ENCODE measurements at regions not wholly inside any gene's neighbourhood (a gene's known extent, or its start where the extent isn't known, plus 50 kb on each side); places are given as distances from the start of the nearest gene placed in this dataset.
"Not testable (repeated sequence)": the region's sequence is repeated elsewhere in the genome, so short reads cannot be mapped to it uniquely, and the experiment has no call there.

- no peak for DNase-seq (ENCODE audit: low read depth in 4 of 4, low spot score in 1 of 4)
These were observed 163.4 kb upstream of the C1orf174 start for GRCh38 chr1:4063516-4063915.

DNA sequence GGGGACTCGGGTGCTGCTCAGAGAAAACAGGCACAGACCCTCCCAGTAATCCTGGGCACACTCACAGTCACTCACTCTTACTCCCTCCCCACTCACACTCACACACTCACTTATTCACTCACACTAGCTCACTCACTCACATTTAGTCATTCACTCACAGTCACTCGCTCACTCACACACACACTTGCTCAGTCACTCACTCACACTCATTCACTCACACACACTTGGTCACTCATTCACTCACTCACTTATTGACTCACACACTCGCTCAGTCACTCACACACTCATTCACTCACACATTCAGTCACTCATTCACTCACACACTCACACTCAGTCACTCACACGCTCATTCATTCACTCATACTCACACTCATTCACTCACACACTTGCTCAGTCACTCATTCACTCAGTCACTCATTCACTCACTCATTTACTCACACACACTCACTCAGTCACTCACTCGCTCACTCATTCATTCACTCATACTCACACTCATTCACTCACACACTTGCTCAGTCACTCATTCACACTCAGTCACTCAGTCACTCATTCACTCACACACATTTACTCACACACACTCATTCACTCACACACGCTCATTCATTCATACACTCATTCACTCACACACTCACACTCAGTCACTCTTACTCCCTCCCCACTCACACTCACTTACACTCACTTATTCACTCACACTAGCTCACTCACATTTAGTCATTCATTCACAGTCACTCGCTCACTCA lies 164.2 kb upstream of the C1orf174 start:
- DNase-seq (ENCODE audit: low read depth in 4 of 4, low spot score in 1 of 4), result no peak

DNA sequence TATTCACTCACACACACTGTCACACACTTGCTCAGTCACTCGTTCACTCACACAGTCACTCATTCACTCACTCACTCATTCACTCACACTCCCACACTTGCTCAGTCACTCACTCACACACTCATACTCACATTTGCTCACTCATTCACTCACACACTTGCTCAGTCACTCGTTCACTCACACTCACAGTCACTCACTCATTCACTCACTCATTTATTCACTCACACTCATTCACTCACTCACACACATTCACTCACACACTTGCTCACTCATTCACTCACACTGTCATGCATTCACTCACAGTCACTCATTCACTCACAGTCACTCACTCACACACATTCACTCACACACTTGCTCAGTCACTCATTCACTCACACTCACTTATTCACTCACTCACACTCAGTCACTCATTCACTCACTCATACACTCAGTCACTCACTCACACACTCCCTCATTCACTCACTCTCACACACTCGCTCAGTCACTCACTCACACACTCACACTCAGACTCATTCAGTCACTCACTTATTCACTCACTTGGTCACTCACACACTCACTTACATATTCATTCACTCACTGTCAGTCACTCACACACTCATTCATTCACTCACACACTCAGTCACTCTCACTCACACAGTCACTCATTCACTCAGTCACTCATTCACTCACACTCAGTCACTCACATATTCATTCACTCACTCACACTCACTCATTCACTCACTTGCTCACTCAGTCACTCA lies 167.0 kb upstream of the C1orf174 start:
- DNase-seq (ENCODE audit: low read depth in 4 of 4, low spot score in 1 of 4), result no peak

- no peak for DNase-seq (ENCODE audit: low read depth in 4 of 4, low spot score in 1 of 4)
These were observed 168.0 kb upstream of the C1orf174 start for GRCh38 chr1:4068076-4068475.

GRCh38 chr1:4071653-4072052 lies 171.6 kb upstream of the C1orf174 start:
- no peak for DNase-seq (ENCODE audit: low read depth in 4 of 4, low spot score in 1 of 4)

GRCh38 chr1:4072481-4073153 lies 172.5 kb upstream of the C1orf174 start:
- DNase-seq (ENCODE audit: low read depth in 4 of 4, low spot score in 1 of 4), result no peak

DNA sequence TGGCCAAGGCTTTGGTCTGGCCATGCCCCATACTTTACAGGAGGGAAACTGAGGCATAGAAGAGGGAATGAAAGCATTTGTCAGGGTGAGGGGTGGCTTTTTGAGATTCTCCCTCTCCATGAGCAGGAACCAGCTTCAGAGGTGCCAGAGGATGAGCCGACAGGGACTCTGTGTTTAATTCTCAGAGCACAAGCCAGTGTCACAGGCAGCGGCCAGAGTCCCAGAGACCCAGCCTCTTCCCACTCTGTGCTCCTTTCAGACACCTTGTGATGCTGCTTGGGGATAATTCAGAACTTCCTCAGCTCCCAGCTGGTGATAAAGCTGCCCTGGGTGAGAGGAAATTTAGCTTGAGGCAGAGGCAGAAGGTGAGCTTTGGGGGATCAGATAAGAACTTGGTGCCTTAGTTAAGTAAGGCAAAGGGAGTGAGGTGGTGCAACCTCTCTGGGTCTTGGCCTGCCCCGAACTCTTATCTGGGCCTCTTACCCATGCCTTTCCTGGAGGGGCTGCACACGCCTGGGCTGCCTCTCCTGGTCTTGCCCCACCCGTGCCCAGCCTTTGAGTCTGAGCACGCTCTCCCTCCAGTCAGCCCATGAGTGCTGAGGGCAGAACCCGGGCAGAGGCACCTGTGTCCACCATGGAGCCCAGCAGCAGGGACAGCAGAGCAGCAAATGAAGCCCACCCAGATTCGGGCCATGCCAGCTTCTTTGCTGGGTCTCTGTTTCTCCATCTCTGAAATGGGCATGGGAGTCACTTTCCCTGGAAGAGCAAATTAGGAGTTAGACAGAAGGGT lies 175.6 kb upstream of the C1orf174 start:
- DNase-seq (ENCODE audit: low read depth in 4 of 4, low spot score in 1 of 4), result no peak

GRCh38 chr1:4076346-4076745 lies 176.3 kb upstream of the C1orf174 start:
- no peak for DNase-seq (ENCODE audit: low read depth in 4 of 4, low spot score in 1 of 4)

DNA sequence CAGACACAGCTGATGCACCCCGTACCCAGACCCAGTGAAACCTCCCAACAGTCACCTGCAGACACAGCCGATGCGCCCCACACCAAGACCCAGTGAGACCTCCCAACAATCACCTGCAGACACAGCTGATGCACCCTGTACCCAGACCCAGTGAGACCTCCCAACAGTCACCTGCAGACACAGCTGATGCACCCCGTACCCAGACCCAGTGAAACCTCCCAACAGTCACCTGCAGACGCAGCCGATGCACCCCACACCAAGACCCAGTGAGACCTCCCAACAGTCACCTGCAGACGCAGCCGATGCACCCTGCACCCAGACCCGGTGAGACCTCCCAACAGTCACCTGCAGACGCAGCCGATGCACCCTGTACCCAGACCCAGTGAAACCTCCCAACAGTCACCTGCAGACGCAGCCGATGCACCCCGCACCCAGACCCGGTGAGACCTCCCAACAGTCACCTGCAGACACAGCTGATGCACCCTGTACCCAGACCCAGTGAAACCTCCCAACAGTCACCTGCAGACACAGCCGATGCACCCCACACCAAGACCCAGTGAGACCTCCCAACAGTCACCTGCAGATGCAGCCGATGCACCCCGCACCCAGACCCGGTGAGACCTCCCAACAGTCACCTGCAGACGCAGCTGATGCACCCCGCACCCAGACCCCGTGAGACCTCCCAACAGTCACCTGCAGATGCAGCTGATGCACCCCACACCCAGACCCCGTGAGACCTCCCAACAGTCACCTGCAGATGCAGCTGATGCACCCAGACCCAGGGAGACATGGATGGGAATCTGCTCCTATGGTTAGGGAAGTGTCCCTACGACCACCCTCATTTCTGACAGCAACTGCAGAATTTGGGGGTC lies 178.3 kb upstream of the C1orf174 start:
- not testable (repeated sequence) for DNase-seq (ENCODE audit: low read depth in 4 of 4, low spot score in 1 of 4)

GRCh38 chr1:4079815-4080214 lies 179.7 kb upstream of the C1orf174 start:
- no peak for DNase-seq (ENCODE audit: low read depth in 4 of 4, low spot score in 1 of 4)

DNA sequence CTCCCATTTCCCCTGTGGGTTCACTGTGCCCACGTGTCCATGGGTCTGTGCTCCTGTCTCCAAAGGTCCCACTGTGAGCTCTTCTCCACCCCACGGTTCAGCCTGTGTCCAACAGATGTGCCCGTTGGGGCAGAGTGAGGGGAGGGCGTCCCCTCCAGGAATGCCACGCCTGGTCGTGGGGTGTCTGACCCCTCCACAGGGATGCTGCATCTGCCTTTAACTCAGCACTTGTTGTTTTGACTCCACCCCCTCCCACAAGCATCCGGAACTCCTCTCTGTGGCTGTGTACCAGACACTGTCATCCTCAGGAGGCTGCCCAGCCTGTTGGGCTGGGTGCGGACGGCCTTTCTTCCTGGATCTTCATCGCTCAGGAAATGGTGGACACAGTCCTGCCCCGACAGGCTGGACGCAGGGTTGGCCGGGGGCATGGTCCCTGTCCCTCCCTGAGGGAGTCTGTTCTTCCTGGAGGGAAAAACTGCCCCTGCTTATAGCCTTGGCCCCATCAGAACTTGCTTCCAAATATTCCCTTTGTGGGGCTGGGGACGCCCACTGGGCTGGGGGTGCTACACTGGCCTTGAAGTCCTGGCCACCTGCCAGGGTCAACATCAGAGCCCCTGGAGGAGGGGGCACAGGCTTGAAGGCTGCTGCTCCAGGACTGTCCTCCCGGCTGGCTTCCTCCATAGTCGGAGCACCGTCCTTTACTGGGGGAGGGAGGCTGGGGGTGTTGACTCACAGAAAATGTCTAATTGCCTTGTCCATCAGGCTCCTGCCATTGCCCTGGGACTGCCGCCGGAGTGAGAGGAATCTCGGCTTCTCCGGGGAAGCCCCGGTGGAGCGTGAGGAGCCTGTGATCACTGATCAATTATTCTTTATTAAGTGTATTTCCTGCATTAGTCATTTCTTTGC lies 182.0 kb upstream of the C1orf174 start:
- DNase-seq (ENCODE audit: low read depth in 4 of 4, low spot score in 1 of 4), result no peak

DNA sequence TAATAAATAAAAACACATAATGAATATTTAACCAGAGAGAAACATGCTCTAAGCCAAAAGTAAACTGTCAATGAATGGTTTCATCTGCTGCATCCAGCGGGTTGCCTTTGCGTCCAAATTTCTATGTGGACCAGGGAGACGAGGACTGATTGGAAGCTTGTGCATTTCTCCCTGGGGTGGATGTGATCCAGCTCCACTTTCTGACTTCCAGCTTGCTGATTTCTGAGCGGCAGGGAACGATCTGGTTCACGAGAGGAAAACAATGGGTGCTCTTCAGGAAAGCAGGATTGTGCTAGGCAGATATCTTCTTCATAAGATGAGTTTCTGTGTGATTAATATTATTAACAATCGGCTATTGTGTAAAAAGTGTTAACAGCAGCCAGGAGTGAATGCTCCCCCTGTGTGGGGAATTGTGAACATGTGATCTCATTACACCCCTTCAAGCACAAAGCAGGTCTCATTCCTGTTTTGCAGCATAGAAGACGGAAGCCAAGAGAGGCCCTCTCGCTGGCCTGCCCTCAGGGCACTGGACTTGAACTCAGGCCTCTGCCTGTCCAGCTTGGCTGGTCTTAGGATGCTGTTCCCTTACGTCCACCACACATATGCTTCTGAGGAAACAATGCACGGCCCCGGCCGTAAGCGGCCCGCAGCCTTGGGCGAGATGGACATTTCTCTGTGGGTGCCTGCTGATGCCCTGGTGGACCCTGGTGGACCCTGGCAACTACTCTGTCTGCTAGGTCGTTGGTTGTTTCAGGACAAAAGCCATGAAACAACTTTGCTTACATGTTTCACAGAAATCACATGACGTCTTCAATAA lies 183.4 kb upstream of the C1orf174 start:
- DNase-seq (ENCODE audit: low read depth in 4 of 4, low spot score in 1 of 4), result no peak

- DNase-seq (ENCODE audit: low read depth in 4 of 4, low spot score in 1 of 4), result no peak
These were observed 184.0 kb upstream of the C1orf174 start for GRCh38 chr1:4084048-4084431.

- no peak for DNase-seq (ENCODE audit: low read depth in 4 of 4, low spot score in 1 of 4)
These were observed 184.4 kb upstream of the C1orf174 start for GRCh38 chr1:4084446-4084845.

DNA sequence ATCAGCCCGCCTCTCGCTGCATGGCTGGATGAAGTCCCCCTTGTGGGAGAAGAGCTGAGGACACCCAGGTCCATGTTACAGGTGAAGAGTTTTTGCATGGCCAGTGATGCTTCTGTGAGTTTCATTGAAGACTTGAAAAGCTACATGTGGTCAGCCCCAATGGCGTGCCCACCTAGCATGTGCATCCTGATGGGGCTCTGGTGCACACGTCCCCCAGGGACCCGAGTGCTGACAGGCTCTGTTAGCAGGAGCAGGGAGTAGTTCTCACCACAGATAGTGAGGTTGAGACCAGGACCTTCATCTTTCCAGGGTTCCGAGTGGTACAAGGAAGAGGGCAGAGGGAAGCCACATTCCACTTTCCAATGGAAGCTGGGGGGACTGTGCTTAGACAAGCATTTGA lies 184.8 kb upstream of the C1orf174 start:
- DNase-seq (ENCODE audit: low read depth in 4 of 4, low spot score in 1 of 4), result no peak

- no peak for DNase-seq (ENCODE audit: low read depth in 4 of 4, low spot score in 1 of 4)
These were observed 185.5 kb upstream of the C1orf174 start for GRCh38 chr1:4085546-4085945.

DNA sequence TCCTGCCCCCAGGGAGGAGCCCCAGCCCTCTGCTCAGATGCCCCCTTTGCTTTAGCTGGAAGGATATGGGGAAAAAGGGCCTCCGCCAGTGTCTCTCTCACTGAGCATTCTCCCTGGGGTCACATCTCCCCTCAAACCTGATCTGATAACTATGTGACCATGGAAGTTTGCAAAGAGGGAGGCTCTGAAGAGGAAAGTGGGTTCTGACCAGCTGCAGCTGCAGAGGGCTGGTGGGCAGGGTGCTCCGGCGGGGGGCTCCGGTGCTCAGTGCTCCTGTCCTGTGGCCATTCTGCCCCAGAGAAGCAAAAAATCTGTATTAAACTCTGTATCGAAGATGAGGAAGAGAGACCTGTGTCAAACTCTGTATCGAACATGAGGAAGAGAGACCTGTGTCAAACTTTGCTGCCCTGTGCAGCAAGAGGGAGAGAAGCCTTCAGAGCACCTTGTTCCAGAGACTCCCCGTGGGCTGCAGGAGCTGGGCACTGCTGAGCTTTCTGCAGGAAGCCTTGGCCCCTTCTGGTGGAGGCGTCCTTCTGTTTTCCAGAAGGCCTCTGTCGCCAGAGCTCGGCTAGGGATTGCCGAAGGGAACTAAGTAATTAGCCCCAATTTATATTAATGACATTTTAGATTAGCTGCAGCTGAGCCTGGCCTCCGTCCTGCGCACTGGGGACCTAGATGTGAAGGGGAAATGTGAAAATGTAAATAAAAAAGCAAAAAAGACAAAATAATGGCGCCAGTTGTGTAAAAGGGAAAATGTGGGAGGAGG lies 186.2 kb upstream of the C1orf174 start:
- no peak for DNase-seq (ENCODE audit: low read depth in 4 of 4, low spot score in 1 of 4)

GRCh38 chr1:4086921-4087320 lies 186.8 kb upstream of the C1orf174 start:
- no peak for DNase-seq (ENCODE audit: low read depth in 4 of 4, low spot score in 1 of 4)
